Transverse colon (tissue), 3 donors: ENCODE measurements at regions not wholly inside any gene's neighbourhood (a gene's known extent, or its start where the extent isn't known, plus 50 kb on each side); places are given as distances from the start of the nearest gene placed in this dataset.

Experiments used
- POLR2A ChIP-seq: fragments of 450-650 bp; IDR thresholded peaks from one replicate; pipeline ENCODE4 v1.6.1; 2016; ENCODE audit warnings: antibody characterized with exemption, mild to moderate bottlenecking, moderate library complexity
- TF ChIP-seq, protein P1 (sequence below), 5 experiments: fragments of 200-600 bp in 3 of 5; fragments of 450-650 bp in 2 of 5; sonication (generic) in 3 of 5; IDR thresholded peaks; 1 replicate in 2 of 5; 2 replicates in 3 of 5; pipeline ENCODE4 v1.5.1; 2016 to 2017; ENCODE audit warnings: antibody characterized with exemption in 5 of 5, inconsistent platforms in 3 of 5, mild to moderate bottlenecking in 2 of 5, moderate library complexity in 1 of 5

DNA sequence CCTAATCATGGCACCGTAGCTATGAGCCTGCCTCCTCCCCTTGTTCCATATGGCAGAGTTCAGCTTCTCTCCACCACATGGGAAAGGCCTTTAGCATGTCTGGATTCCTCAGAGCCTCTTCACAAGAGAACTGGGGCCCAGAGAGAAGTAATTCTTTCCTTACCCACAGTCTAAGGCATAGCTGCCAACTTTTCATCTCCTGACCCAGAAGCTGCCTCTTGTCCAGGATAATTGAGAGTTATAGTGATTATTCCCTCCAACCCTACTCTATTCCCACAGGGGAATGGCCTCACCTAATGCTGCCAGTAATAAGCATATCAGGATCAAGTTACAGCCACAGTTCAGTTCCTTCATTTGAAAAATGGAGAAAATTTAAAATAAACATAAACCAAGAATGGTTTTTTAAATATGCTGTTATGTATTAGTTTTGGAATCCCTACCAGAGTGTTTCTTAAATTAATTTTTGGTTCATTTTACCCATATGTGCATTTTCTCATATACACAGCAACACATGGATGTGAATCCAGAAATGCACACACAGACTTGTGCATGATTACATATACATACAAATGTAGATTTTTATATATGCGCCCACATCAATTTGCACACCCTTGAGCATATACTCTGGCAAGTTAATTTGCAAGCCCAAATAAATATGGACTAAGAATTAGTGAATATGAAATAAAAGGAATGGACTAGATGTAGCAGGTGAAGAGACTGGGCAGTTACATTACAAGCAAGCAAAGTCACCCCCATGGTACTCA is 63.9 kb upstream of the WARS2 start:
- no peak for TF ChIP-seq POLR2A
- TF ChIP-seq, protein P1, sequence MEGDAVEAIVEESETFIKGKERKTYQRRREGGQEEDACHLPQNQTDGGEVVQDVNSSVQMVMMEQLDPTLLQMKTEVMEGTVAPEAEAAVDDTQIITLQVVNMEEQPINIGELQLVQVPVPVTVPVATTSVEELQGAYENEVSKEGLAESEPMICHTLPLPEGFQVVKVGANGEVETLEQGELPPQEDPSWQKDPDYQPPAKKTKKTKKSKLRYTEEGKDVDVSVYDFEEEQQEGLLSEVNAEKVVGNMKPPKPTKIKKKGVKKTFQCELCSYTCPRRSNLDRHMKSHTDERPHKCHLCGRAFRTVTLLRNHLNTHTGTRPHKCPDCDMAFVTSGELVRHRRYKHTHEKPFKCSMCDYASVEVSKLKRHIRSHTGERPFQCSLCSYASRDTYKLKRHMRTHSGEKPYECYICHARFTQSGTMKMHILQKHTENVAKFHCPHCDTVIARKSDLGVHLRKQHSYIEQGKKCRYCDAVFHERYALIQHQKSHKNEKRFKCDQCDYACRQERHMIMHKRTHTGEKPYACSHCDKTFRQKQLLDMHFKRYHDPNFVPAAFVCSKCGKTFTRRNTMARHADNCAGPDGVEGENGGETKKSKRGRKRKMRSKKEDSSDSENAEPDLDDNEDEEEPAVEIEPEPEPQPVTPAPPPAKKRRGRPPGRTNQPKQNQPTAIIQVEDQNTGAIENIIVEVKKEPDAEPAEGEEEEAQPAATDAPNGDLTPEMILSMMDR (IDR thresholded peaks at IDR 0.05) = no peak
